HepG2 (cell line): ENCODE measurements at regions not wholly inside any gene's neighbourhood (a gene's known extent, or its start where the extent isn't known, plus 50 kb on each side); places are given as distances from the start of the nearest gene placed in this dataset.

ENCODE experiments used
- ATAC-seq: fragments of 200-7000 bp; cut with Tn5 transposase; 3 replicates; pipeline ENCODE4 v1.9.1; 2020; ENCODE audit warnings: mild to moderate bottlenecking, moderate library complexity
- BruUV-seq: library from RNA; stranded (reverse); fragments of 400-500 nt; replicated peaks from 2 replicates; lab custom pipeline; 2021; lab: Mats Ljungman, UMichigan
- CTCF ChIA-PET: fragments of 300-600 bp; formaldehyde crosslinking; extraction: SDS; loops from one replicate; lab custom pipeline; 2021; ENCODE audit warnings: low total read pairs, inconsistent platforms, low intra/inter-chr PET ratio; lab: Yijun Ruan, JAX
- POLR2A ChIA-PET: fragments of 350-600 bp; sonication (Branson Sonifier 250); formaldehyde crosslinking; loops from one replicate; lab custom pipeline; 2020; ENCODE audit warnings: antibody characterized with exemption, inconsistent platforms; lab: Yijun Ruan, JAX
- DNase-seq: peaks from one replicate; pipeline ENCODE4 v3.0.0-alpha.2; 2015; ENCODE audit warnings: low spot score
- FAIRE-seq: peaks from 3 replicates; lab custom pipeline; 2011; peaks lifted over from hg19 to GRCh38; lab: Jason Lieb, UNC
- H2AFZ ChIP-seq: one replicate; pipeline ENCODE4 v1.6.1; 2011; ENCODE audit warnings: low read length, inconsistent platforms
- H3K27ac ChIP-seq: fragments of 300-600 bp; 3 replicates; pipeline ENCODE4 v1.8.0; 2011; ENCODE audit warnings: mixed run types, mild to moderate bottlenecking, mixed read lengths, low read length, inconsistent platforms; ENCODE audit not compliant: insufficient read depth; ENCODE audit errors: extremely low read length
- H3K27me3 ChIP-seq, 2 experiments: fragments of 200-600 bp in 1 of 2; 2 replicates in 1 of 2; 3 replicates in 1 of 2; pipeline versions ENCODE4 v1.6.0 to v1.8.0; 2011; ENCODE audit warnings: low read length in 2 of 2, mild to moderate bottlenecking in 2 of 2, moderate library complexity in 2 of 2, inconsistent platforms in 1 of 2; ENCODE audit not compliant: insufficient read depth in 2 of 2, control insufficient read depth in 1 of 2
- H3K36me3 ChIP-seq, 2 experiments: fragments of 200-600 bp in 1 of 2; replicated peaks in 1 of 2; 2 replicates in 1 of 2; 3 replicates in 1 of 2; pipeline versions ENCODE4 v1.5.1 to v1.8.0; 2011; ENCODE audit warnings: low read length in 2 of 2, inconsistent platforms in 1 of 2; ENCODE audit not compliant: insufficient read depth in 2 of 2, control insufficient read depth in 1 of 2
- H3K4me1 ChIP-seq: 2 replicates; pipeline ENCODE4 v1.5.1; 2012; ENCODE audit warnings: low read length, inconsistent platforms; ENCODE audit not compliant: insufficient read depth
- H3K4me2 ChIP-seq: 2 replicates; pipeline ENCODE4 v1.6.0; 2011; ENCODE audit warnings: low read depth, low read length, inconsistent platforms
- H3K4me3 ChIP-seq, 3 experiments: fragments of 200-600 bp in 1 of 3; sonication (generic), shearing (Covaris generic) in 1 of 3; replicated peaks in 1 of 3; 2 replicates each; pipeline ENCODE4 v1.5.1; 2011 to 2016; ENCODE audit warnings: low read length in 3 of 3, inconsistent platforms in 2 of 3, low read depth in 2 of 3, mild to moderate bottlenecking in 2 of 3, control low read depth in 1 of 3, mixed read lengths in 1 of 3; ENCODE audit not compliant: insufficient read depth in 1 of 3
- H3K79me2 ChIP-seq: one replicate; pipeline ENCODE4 v1.6.1; 2011; ENCODE audit warnings: low read length, inconsistent platforms; ENCODE audit not compliant: insufficient read depth
- H3K9ac ChIP-seq: 2 replicates; pipeline ENCODE4 v1.6.0; 2011; ENCODE audit warnings: mild to moderate bottlenecking, low read depth, low read length, inconsistent platforms; ENCODE audit not compliant: insufficient read depth
- H3K9me3 ChIP-seq: 2 replicates; pipeline ENCODE4 v1.5.1; 2012; ENCODE audit warnings: mild to moderate bottlenecking, low read length
- H4K20me1 ChIP-seq: 2 replicates; pipeline ENCODE4 v1.6.0; 2011; ENCODE audit warnings: inconsistent platforms, mild to moderate bottlenecking, low read length, moderate library complexity; ENCODE audit not compliant: insufficient read depth
- DPF2 ChIP-seq: sonication (generic); formaldehyde crosslinking; IDR thresholded peaks from 2 replicates; pipeline ENCODE4 v1.4.0; 2020; ENCODE audit warnings: mild to moderate bottlenecking, low read depth, missing genetic modification reagents, borderline replicate concordance
- HMG20A ChIP-seq: IDR thresholded peaks from 2 replicates; pipeline ENCODE4 v1.6.1; 2016; ENCODE audit warnings: borderline replicate concordance
- in situ Hi-C: cut with HindIII; loops from 2 replicates; pipeline ENCODE4 v1.10.0; 2017; ENCODE audit warnings: low pct_unique_long_range_greater_than_20kb; ENCODE audit not compliant: extremely low pct_ligation_motif_present
- intact Hi-C: fragments of 100-400 bp; cut with micrococcal nuclease; formaldehyde crosslinking; loops from one replicate; pipeline ENCODE4 v1.10.0; 2022; ENCODE audit not compliant: unreplicated experiment
- TF ChIP-seq, protein P1 (sequence below): sonication (generic); formaldehyde crosslinking; IDR thresholded peaks from 2 replicates; pipeline ENCODE4 v1.5.0; 2020; ENCODE audit warnings: missing genetic modification reagents, mild to moderate bottlenecking, borderline replicate concordance
- TF ChIP-seq, protein P2 (sequence below): sonication (generic); formaldehyde crosslinking; IDR thresholded peaks from 2 replicates; pipeline ENCODE4 v1.4.0; 2020; ENCODE audit warnings: mild to moderate bottlenecking, missing genetic modification reagents

DNA sequence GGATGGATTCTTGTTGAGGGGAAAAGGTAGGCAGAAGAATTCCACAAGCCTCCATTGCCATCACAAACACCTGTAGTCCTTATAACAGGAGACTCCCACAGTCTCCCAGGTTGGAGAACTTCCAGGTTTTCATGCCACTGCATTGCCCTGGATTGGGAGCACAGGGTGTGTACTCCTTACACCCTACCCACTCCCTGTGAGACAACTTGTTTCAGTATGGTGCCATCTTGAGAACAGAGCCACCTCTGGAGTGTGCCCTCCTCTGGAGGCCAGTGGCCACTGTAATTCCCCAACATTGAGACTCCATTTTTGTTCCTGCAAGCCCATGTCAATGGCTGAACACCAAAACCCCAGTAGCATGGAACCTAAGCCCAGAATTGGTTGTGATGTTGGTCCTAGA lies 123.5 kb upstream of the LAMA2 start (continued):
- TF ChIP-seq, protein P1, sequence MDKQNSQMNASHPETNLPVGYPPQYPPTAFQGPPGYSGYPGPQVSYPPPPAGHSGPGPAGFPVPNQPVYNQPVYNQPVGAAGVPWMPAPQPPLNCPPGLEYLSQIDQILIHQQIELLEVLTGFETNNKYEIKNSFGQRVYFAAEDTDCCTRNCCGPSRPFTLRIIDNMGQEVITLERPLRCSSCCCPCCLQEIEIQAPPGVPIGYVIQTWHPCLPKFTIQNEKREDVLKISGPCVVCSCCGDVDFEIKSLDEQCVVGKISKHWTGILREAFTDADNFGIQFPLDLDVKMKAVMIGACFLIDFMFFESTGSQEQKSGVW (CRISPR knock-in tag): no peak

DNA sequence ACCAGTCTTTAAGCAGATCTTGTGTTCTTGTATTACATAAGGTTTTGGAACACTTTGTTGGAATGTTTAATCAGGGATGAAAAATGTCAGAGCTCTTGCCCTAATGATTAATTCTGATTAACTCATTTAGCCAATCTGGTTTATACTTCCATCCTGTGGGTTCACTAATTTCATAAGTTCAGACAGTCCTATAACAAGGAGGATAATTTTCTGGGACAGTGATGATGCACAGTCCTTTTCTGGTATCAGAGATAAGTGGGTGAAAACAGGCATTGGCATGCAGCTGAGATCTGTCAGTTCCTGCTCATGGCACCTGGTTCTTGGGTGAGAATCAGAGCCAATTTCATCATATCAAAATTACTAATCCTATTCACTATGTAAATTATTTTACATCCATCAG lies 125.0 kb upstream of the LAMA2 start:
- TF ChIP-seq, protein P2, sequence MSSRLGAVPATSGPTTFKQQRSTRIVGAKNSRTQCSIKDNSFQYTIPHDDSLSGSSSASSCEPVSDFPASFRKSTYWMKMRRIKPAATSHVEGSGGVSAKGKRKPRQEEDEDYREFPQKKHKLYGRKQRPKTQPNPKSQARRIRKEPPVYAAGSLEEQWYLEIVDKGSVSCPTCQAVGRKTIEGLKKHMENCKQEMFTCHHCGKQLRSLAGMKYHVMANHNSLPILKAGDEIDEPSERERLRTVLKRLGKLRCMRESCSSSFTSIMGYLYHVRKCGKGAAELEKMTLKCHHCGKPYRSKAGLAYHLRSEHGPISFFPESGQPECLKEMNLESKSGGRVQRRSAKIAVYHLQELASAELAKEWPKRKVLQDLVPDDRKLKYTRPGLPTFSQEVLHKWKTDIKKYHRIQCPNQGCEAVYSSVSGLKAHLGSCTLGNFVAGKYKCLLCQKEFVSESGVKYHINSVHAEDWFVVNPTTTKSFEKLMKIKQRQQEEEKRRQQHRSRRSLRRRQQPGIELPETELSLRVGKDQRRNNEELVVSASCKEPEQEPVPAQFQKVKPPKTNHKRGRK (CRISPR knock-in tag): no peak
- TF ChIP-seq DPF2 (CRISPR knock-in tag) (no peak), HMG20A (CRISPR knock-in tag) (no peak)
- TF ChIP-seq, all 625 proteins: peak for 0
- Histone ChIP-seq H3K9me3 (no peaks in the 10 kb centered on the region), H4K20me1 (no peaks in the 10 kb centered on the region), H3K36me3 (no peaks in the 10 kb centered on the region), H3K27ac (no peak overlapping the region), H3K4me1 (no peaks in the 10 kb centered on the region), H2AFZ (no peak overlapping the region), H3K27me3 (no peaks in the 10 kb centered on the region; a peak in 1 of 5 replicates), H3K4me3 (no peak overlapping the region), H3K79me2 (no peaks in the 10 kb centered on the region), H3K9ac (no peak overlapping the region), H3K4me2 (no peak overlapping the region)
- POLR2A ChIA-PET: no interaction called here
- ATAC-seq (no peak), FAIRE-seq (no peak), DNase-seq (no peak)
- BruUV-seq: no TSS peak
- in situ Hi-C loops: no loop called here
- CTCF ChIA-PET: no interaction called here
- intact Hi-C loops: no loop called here
